K562 (cell line): ENCODE measurements at regions not wholly inside any gene's neighbourhood (a gene's known extent, or its start where the extent isn't known, plus 50 kb on each side); places are given as distances from the start of the nearest gene placed in this dataset.

Source experiments
- GABPB2 ChIP-seq: fragments of 250-450 bp; sonication (Bioruptor Pico); conservative IDR thresholded peaks from 2 replicates; pipeline ENCODE4 v1.5.1; 2021; ENCODE audit warnings: mild to moderate bottlenecking
- KAT2B ChIP-seq: IDR thresholded peaks from one replicate; pipeline ENCODE4 v1.6.1; 2012; ENCODE audit warnings: low read depth, mild to moderate bottlenecking, control low read depth, inconsistent platforms, low read length, moderate library complexity
- PHF21A ChIP-seq: fragments of 450-650 bp; IDR thresholded peaks from 2 replicates; pipeline ENCODE4 v1.6.1; 2017; ENCODE audit warnings: low read depth, borderline replicate concordance
- SMAD3 ChIP-seq: fragments of 450-650 bp; formaldehyde crosslinking; conservative IDR thresholded peaks from 2 replicates; pipeline ENCODE4 v1.4.0; 2020; ENCODE audit warnings: mild to moderate bottlenecking
- SP2 ChIP-seq: IDR thresholded peaks from 2 replicates; pipeline ENCODE4 v1.6.1; 2011; ENCODE audit warnings: mild to moderate bottlenecking, low read depth, low read length, moderate library complexity; ENCODE audit not compliant: poor library complexity, severe bottlenecking; ENCODE audit errors: extremely low read depth
- TEAD4 ChIP-seq, 2 experiments: sonication (generic) in 1 of 2; formaldehyde crosslinking in 1 of 2; IDR thresholded peaks; 2 replicates each; pipeline versions ENCODE4 v1.6.1 to v1.8.0; 2012 to 2022; ENCODE audit warnings: borderline replicate concordance in 1 of 2, inconsistent platforms in 1 of 2, low read length in 1 of 2, mild to moderate bottlenecking in 1 of 2, missing genetic modification reagents in 1 of 2
- ZBTB7A ChIP-seq: IDR thresholded peaks from 2 replicates; pipeline ENCODE4 v1.6.1; 2011; ENCODE audit warnings: low read depth, mild to moderate bottlenecking, low read length, moderate library complexity, borderline replicate concordance; ENCODE audit not compliant: control insufficient read depth
- TF ChIP-seq, protein P1 (sequence below): fragments of 250-450 bp; sonication (Bioruptor Pico); IDR thresholded peaks from 2 replicates; pipeline ENCODE4 v1.4.0; 2020; ENCODE audit warnings: mild to moderate bottlenecking
- TF ChIP-seq, protein P2 (sequence below): fragments of 250-450 bp; sonication (Bioruptor Pico); IDR thresholded peaks from 2 replicates; pipeline ENCODE4 v1.8.0; 2021; ENCODE audit warnings: moderate library complexity, mild to moderate bottlenecking, inconsistent platforms
- TF ChIP-seq, protein P3 (sequence below): sonication (generic); formaldehyde crosslinking; IDR thresholded peaks from 2 replicates; pipeline ENCODE4 v1.8.0; 2022; ENCODE audit warnings: mild to moderate bottlenecking, missing genetic modification reagents

DNA sequence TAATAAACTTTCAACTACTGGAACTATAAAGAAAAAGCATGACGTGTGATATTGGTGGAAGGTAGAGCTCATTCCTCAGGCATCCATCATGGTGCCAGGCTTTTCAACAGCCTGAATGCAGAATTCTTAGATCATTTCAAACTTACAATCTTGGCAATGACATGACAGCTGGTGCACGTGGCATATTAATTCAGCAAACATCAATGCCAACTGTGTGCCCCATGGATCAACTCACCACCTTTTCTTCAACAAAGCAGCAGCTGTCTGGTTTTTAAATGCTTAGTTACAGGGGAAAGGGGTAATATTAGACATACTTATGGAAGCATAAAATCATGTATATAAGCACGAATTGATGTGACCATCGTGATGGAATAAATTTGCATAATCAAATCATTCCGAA, 56.0 kb upstream of the OR13F1 start:
- TF ChIP-seq, protein P1, sequence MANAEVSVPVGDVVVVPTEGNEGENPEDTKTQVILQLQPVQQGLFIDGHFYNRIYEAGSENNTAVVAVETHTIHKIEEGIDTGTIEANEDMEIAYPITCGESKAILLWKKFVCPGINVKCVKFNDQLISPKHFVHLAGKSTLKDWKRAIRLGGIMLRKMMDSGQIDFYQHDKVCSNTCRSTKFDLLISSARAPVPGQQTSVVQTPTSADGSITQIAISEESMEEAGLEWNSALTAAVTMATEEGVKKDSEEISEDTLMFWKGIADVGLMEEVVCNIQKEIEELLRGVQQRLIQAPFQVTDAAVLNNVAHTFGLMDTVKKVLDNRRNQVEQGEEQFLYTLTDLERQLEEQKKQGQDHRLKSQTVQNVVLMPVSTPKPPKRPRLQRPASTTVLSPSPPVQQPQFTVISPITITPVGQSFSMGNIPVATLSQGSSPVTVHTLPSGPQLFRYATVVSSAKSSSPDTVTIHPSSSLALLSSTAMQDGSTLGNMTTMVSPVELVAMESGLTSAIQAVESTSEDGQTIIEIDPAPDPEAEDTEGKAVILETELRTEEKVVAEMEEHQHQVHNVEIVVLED (CRISPR knock-in tag): no peak
- TF ChIP-seq, protein P2, sequence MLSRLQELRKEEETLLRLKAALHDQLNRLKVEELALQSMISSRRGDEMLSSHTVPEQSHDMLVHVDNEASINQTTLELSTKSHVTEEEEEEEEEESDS (CRISPR knock-in tag): no peak
- no peak for TF ChIP-seq SP2
- TF ChIP-seq, protein P3, sequence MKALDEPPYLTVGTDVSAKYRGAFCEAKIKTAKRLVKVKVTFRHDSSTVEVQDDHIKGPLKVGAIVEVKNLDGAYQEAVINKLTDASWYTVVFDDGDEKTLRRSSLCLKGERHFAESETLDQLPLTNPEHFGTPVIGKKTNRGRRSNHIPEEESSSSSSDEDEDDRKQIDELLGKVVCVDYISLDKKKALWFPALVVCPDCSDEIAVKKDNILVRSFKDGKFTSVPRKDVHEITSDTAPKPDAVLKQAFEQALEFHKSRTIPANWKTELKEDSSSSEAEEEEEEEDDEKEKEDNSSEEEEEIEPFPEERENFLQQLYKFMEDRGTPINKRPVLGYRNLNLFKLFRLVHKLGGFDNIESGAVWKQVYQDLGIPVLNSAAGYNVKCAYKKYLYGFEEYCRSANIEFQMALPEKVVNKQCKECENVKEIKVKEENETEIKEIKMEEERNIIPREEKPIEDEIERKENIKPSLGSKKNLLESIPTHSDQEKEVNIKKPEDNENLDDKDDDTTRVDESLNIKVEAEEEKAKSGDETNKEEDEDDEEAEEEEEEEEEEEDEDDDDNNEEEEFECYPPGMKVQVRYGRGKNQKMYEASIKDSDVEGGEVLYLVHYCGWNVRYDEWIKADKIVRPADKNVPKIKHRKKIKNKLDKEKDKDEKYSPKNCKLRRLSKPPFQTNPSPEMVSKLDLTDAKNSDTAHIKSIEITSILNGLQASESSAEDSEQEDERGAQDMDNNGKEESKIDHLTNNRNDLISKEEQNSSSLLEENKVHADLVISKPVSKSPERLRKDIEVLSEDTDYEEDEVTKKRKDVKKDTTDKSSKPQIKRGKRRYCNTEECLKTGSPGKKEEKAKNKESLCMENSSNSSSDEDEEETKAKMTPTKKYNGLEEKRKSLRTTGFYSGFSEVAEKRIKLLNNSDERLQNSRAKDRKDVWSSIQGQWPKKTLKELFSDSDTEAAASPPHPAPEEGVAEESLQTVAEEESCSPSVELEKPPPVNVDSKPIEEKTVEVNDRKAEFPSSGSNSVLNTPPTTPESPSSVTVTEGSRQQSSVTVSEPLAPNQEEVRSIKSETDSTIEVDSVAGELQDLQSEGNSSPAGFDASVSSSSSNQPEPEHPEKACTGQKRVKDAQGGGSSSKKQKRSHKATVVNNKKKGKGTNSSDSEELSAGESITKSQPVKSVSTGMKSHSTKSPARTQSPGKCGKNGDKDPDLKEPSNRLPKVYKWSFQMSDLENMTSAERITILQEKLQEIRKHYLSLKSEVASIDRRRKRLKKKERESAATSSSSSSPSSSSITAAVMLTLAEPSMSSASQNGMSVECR (CRISPR knock-in tag): no peak
- no peak for TF ChIP-seq SMAD3 (CRISPR knock-in tag)
- no peak for TF ChIP-seq KAT2B
- no peak for TF ChIP-seq PHF21A
- no peak for TF ChIP-seq TEAD4 (IDR thresholded peaks at IDR 0.05; ENCODE audit: low read length)
- TF ChIP-seq TEAD4 (CRISPR knock-in tag; IDR thresholded peaks at IDR 0.05; ENCODE audit: borderline replicate concordance): no peak
- no peak for TF ChIP-seq ZBTB7A
- no peak for TF ChIP-seq GABPB2 (CRISPR knock-in tag)
